KMS-11 (cell line): ENCODE measurements at regions not wholly inside any gene's neighbourhood (a gene's known extent, or its start where the extent isn't known, plus 50 kb on each side); places are given as distances from the start of the nearest gene placed in this dataset.

Experiments
- H2AFZ ChIP-seq: fragments of 200-600 bp; sonication (generic); 2 replicates; pipeline ENCODE4 v1.6.1; 2016; ENCODE audit warnings: antibody characterized with exemption, mixed run types, low read depth
- H3K27ac ChIP-seq: fragments of 200-600 bp; sonication (generic); 2 replicates; pipeline ENCODE4 v1.6.1; 2016; ENCODE audit warnings: mild to moderate bottlenecking, mixed run types
- H3K27me3 ChIP-seq: fragments of 200-600 bp; sonication (generic); 2 replicates; pipeline ENCODE4 v1.6.1; 2017; ENCODE audit warnings: mild to moderate bottlenecking, low read depth, mixed run types, moderate library complexity; ENCODE audit not compliant: insufficient read depth
- H3K36me3 ChIP-seq: fragments of 200-600 bp; sonication (generic); 2 replicates; pipeline ENCODE4 v1.6.1; 2017; ENCODE audit warnings: mild to moderate bottlenecking, mixed run types; ENCODE audit not compliant: insufficient read depth
- H3K4me1 ChIP-seq: fragments of 200-600 bp; sonication (generic); 2 replicates; pipeline ENCODE4 v1.6.1; 2016; ENCODE audit warnings: mild to moderate bottlenecking, low read depth, mixed run types; ENCODE audit not compliant: poor library complexity, severe bottlenecking
- H3K4me2 ChIP-seq: fragments of 200-600 bp; sonication (generic); 2 replicates; pipeline ENCODE4 v1.7.0; 2016; ENCODE audit warnings: mild to moderate bottlenecking, mixed run types
- H3K4me3 ChIP-seq: fragments of 200-600 bp; sonication (generic); IDR thresholded peaks from 2 replicates; pipeline ENCODE4 v1.6.1; 2017; ENCODE audit warnings: low read depth, low read length, mixed read lengths; ENCODE audit not compliant: insufficient read depth
- H3K79me2 ChIP-seq: fragments of 200-600 bp; sonication (generic); 2 replicates; pipeline ENCODE4 v1.6.1; 2016; ENCODE audit warnings: low read depth, mixed run types; ENCODE audit not compliant: insufficient read depth
- H3K9ac ChIP-seq: fragments of 200-600 bp; sonication (generic); 2 replicates; pipeline ENCODE4 v1.6.1; 2016; ENCODE audit warnings: mild to moderate bottlenecking, mixed run types
- H4K20me1 ChIP-seq: fragments of 200-600 bp; sonication (generic); 2 replicates; pipeline ENCODE4 v1.6.1; 2016; ENCODE audit warnings: mild to moderate bottlenecking, mixed run types; ENCODE audit not compliant: insufficient read depth
- CTCF ChIP-seq: fragments of 200-600 bp; sonication (generic); conservative IDR thresholded peaks from 2 replicates; pipeline ENCODE4 v1.6.1; 2017; ENCODE audit warnings: low read depth, mild to moderate bottlenecking, antibody characterized with exemption, low read length, moderate library complexity, mixed read lengths

DNA sequence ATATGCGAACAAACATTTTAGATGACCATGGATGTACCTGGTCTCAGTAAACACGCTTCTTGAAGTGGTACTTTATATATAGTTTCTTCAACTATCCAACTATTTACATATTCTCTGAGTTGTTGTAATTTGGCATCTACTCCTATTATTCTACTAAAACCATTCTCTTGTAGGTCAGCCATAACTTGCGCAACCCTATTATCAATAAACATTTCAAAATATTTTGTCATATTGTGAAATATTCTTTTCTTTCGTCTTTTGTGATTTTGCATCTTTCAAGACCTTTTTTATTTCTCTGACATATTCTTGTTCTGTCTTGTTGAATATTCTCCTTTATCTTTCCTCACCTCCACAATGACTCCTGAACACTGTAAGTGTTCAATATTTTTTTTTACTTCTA lies 753.3 kb downstream of the NXPH1 start:
- Histone ChIP-seq H4K20me1 (no peaks in the 10 kb centered on the region), H3K4me2 (no peak overlapping the region; the same call in 1 of the 2 replicates), H3K27me3 (no peaks in the 10 kb centered on the region), H3K4me1 (peaks cover 8% of the 10 kb centered on the region), H3K4me3 (no peak overlapping the region), H2AFZ (no peak overlapping the region), H3K36me3 (no peaks in the 10 kb centered on the region), H3K79me2 (no peaks in the 10 kb centered on the region), H3K9ac (no peak overlapping the region), H3K27ac (no peak overlapping the region)
- no peak for TF ChIP-seq CTCF

GRCh38 chr7:9189703-9190102 lies 756.3 kb downstream of the NXPH1 start:
- Histone ChIP-seq H3K27me3 (no peaks in the 10 kb centered on the region), H2AFZ (no peak overlapping the region), H4K20me1 (no peaks in the 10 kb centered on the region), H3K4me1 (peaks cover 25% of the 10 kb centered on the region), H3K79me2 (no peaks in the 10 kb centered on the region), H3K4me3 (no peak overlapping the region), H3K4me2 (no peak overlapping the region), H3K36me3 (no peaks in the 10 kb centered on the region), H3K9ac (no peak overlapping the region), H3K27ac (no peak overlapping the region)
- TF ChIP-seq CTCF = no peak

- Histone ChIP-seq H4K20me1 (no peaks in the 10 kb centered on the region), H2AFZ (no peak overlapping the region), H3K4me2 (peak overlapping the region; percentile 31), H3K9ac (no peak overlapping the region), H3K4me3 (no peak overlapping the region), H3K79me2 (no peaks in the 10 kb centered on the region), H3K27ac (peak overlapping the region; percentile 26; the same call in 1 of the 2 replicates), H3K27me3 (no peaks in the 10 kb centered on the region), H3K36me3 (no peaks in the 10 kb centered on the region), H3K4me1 (peaks cover 30% of the 10 kb centered on the region)
- no peak for TF ChIP-seq CTCF
Measured at GRCh38 chr7:9192969-9193368, 759.6 kb downstream of the NXPH1 start.

DNA sequence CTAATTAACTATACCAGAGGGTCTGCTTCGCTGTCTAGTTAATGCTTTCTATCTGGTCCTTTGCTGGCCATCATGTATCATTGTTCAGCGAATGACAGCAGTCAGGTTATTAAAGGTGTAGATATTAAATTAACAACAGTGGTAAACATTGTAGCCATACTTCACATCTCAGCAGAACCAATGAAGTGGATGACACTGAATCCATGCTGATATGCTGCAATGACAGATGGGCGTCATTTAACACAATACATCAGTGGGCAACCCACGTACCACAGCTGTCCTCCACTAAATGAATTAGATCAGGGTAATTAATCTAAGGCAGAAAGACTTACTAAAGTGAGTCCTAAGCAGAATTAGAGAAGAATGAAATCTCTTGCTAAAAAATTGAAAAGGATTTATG lies 767.2 kb downstream of the NXPH1 start:
- peaks cover 5% of the 10 kb centered on the region for H3K4me1 ChIP-seq
- no peak overlapping the region for H3K27ac ChIP-seq
- no peaks in the 10 kb centered on the region for H4K20me1 ChIP-seq
- H3K4me3 ChIP-seq = no peak overlapping the region
- no peak overlapping the region for H3K4me2 ChIP-seq
- no peak overlapping the region for H3K9ac ChIP-seq
- no peak for TF ChIP-seq CTCF
- H2AFZ ChIP-seq = no peak overlapping the region
- no peaks in the 10 kb centered on the region for H3K27me3 ChIP-seq
- no peaks in the 10 kb centered on the region for H3K36me3 ChIP-seq
- H3K79me2 ChIP-seq = no peaks in the 10 kb centered on the region
